ENCODE measurements at regions not wholly inside any gene's neighbourhood (a gene's known extent, or its start where the extent isn't known, plus 50 kb on each side); places are given as distances from the start of the nearest gene placed in this dataset.

DNA sequence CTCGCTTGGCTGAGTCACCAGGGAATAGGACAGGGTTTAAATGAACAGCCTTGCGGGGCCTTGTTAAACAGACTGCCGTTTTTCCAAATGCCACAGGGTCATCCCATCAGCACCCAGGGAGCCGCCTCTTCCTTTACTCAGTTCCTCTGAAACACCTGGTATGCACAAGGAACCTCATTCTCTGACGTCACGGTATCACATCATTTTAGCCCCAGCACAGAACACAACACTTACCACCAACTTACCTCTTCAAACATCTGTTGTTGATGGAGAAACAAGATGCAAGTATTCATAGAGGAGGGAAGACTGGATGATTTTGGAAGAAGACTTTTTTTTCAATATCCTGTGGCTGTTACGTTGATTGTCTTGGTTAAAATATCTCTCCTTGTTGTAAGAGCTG lies 535.3 kb upstream of the TMEM132C start:
- peaks cover 6% of the 10 kb centered on the region; the same call in 1 of the 2 replicates for H3K4me1 ChIP-seq (ENCODE audit: insufficient read depth)
- DNase-seq, result no peak
- WGBS, 2 experiments (ENCODE audit: low coverage in 1 of 2, low lambda C conversion rate in 2 of 2, missing lambda C conversion rate in 2 of 2), result 51 to 60% methylated on average over 7 of the region's 7 CpGs
- no peak overlapping the region for H2AFZ ChIP-seq
- H3F3A ChIP-seq (ENCODE audit: insufficient read depth), result no peaks in the 10 kb centered on the region
- H3K9ac ChIP-seq, result no peak overlapping the region
- no peaks in the 10 kb centered on the region for H4K20me1 ChIP-seq (ENCODE audit: insufficient read depth)
- in situ Hi-C loops (cut with MboI), result no loop called here
- TF ChIP-seq EZH2phosphoT487 (IDR thresholded peaks at IDR 0.05; ENCODE audit: insufficient read depth, low read depth), result no peak
- TF ChIP-seq EZH2 (IDR thresholded peaks at IDR 0.05; ENCODE audit: insufficient read depth, poor library complexity, severe bottlenecking), result no peak
- H3K36me3 ChIP-seq (ENCODE audit: low read depth), result no peaks in the 10 kb centered on the region
- no peak overlapping the region for H3K27ac ChIP-seq
- H3K27me3 ChIP-seq (replicated peaks; ENCODE audit: insufficient read depth), result no peaks in the 10 kb centered on the region
- H3K9me3 ChIP-seq (ENCODE audit: low read depth), result no peaks in the 10 kb centered on the region
- no peaks in the 10 kb centered on the region for H3K9me2 ChIP-seq (ENCODE audit: insufficient read depth)
- no peak overlapping the region for H3K4me3 ChIP-seq
- H3K4me2 ChIP-seq (ENCODE audit: unreplicated experiment), result no peak overlapping the region
- no peaks in the 10 kb centered on the region for H3K79me2 ChIP-seq (ENCODE audit: insufficient read depth)

DNA sequence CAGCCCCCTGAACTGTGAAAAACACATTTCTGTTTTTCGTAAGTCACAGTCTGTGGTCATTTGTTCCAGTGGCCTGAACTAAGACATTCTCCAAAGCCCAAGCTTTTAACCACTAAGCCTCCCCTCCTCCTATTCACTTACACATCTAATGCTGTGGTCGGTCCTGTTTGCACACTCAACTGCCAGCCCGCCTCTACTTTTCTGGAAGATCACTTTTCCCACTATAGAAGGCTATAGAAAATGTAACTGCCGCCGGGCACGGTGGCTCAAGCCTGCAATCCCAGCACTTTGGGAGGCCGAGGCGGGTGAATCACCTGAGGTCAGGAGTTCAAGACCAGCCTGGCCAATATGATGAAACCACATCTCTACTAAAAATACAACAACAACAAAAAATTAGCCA lies 524.7 kb upstream of the TMEM132C start:
- H3K9me2 ChIP-seq (ENCODE audit: insufficient read depth), result no peaks in the 10 kb centered on the region
- no peaks in the 10 kb centered on the region for H3F3A ChIP-seq (ENCODE audit: insufficient read depth)
- 0 out of 2 replicates have a peak, but pooled peaks cover 5% of the 10 kb centered on the region for H3K27me3 ChIP-seq (replicated peaks; ENCODE audit: insufficient read depth)
- no peaks in the 10 kb centered on the region for H3K4me1 ChIP-seq (ENCODE audit: insufficient read depth)
- no peaks in the 10 kb centered on the region for H3K79me2 ChIP-seq (ENCODE audit: insufficient read depth)
- TF ChIP-seq EZH2 (IDR thresholded peaks at IDR 0.05; ENCODE audit: insufficient read depth, poor library complexity, severe bottlenecking) (no peak), EZH2phosphoT487 (IDR thresholded peaks at IDR 0.05; ENCODE audit: insufficient read depth, low read depth) (no peak)
- no peak overlapping the region for H2AFZ ChIP-seq
- in situ Hi-C loops (cut with MboI), result no loop called here
- WGBS, 2 experiments (ENCODE audit: low coverage in 1 of 2, low lambda C conversion rate in 2 of 2, missing lambda C conversion rate in 2 of 2), result 78 to 89% methylated on average over 8 of the region's 8 CpGs
- no peak overlapping the region for H3K27ac ChIP-seq
- no peaks in the 10 kb centered on the region for H4K20me1 ChIP-seq (ENCODE audit: insufficient read depth)
- no peak overlapping the region for H3K4me2 ChIP-seq (ENCODE audit: unreplicated experiment)
- no peak overlapping the region for H3K9ac ChIP-seq
- DNase-seq, result no peak
- H3K4me3 ChIP-seq, result no peak overlapping the region
- no peaks in the 10 kb centered on the region for H3K36me3 ChIP-seq (ENCODE audit: low read depth)
- H3K9me3 ChIP-seq (ENCODE audit: low read depth), result no peaks in the 10 kb centered on the region

DNA sequence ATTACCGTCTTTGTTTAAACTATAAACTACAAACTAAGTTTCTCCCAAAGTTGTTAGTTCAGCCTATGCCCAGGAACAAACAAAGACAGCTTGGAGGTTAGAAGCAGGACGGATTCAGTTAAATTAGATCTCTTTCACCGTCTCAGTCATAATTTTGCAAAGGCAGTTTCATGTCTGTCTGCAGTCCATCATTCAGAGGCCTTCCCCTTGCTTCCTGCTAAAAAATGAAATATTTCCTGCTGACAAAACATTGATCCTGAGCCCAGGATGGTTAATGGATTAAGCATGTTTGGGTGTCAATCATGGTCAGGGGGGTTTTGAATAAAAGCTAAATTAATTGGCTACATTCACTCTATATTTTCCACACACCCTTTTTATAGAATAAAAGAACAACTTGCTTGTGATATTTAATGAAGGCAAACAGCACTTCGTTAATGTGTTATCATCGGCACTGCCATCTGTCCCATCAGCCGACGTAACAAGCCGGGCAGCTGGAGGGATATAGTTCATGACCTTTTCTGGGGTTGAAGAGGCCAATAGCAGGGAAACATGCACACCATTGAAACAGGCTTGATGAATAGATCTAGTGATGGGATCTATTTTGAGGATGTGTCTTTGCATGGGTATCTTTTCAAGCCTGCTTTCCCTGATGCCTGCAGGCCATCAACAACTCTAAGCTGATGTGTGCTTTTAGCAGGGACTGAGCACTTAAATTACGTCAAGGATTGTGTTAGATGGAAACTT lies 521.3 kb upstream of the TMEM132C start:
- no peak for DNase-seq
- Histone ChIP-seq H3K9me2 (ENCODE audit: insufficient read depth) (no peaks in the 10 kb centered on the region), H3K4me2 (ENCODE audit: unreplicated experiment) (no peak overlapping the region), H3K9ac (no peak overlapping the region), H2AFZ (no peak overlapping the region), H4K20me1 (ENCODE audit: insufficient read depth) (no peaks in the 10 kb centered on the region), H3K4me1 (ENCODE audit: insufficient read depth) (no peaks in the 10 kb centered on the region), H3K27me3 (replicated peaks; ENCODE audit: insufficient read depth) (0 out of 2 replicates have a peak, but pooled peaks cover 5% of the 10 kb centered on the region), H3F3A (ENCODE audit: insufficient read depth) (no peaks in the 10 kb centered on the region), H3K79me2 (ENCODE audit: insufficient read depth) (no peaks in the 10 kb centered on the region), H3K36me3 (ENCODE audit: low read depth) (no peaks in the 10 kb centered on the region), H3K4me3 (no peak overlapping the region), H3K27ac (no peak overlapping the region), H3K9me3 (ENCODE audit: low read depth) (no peaks in the 10 kb centered on the region)
- TF ChIP-seq EZH2phosphoT487 (IDR thresholded peaks at IDR 0.05; ENCODE audit: insufficient read depth, low read depth) (no peak), EZH2 (IDR thresholded peaks at IDR 0.05; ENCODE audit: insufficient read depth, poor library complexity, severe bottlenecking) (no peak)
- in situ Hi-C loops (cut with MboI), result no loop called here
- WGBS, 2 experiments (ENCODE audit: low coverage in 1 of 2, low lambda C conversion rate in 2 of 2, missing lambda C conversion rate in 2 of 2), result 7 to 9% methylated on average over 9 of the region's 9 CpGs

DNA sequence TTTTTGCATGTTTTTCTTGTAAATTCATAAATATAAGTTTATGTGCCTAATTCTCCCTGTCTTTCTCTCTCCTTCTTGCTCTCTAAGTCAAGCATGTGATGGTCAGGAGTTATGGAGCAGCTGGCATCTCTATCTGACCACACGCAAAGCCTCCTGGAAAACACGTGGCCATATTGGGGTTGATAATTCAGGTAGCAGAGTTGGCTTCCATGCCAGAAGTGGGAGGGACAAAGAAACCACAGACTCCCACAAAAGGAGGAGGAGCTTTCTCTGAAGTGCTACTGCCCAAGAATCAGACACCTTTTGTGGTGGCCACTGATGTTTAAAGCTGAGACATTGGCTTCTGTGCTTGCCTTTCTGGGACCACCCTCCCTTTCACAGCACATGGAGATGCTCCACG lies 517.6 kb upstream of the TMEM132C start:
- Histone ChIP-seq H3K27me3 (replicated peaks; ENCODE audit: insufficient read depth) (0 out of 2 replicates have a peak, but pooled peaks cover 4% of the 10 kb centered on the region), H4K20me1 (ENCODE audit: insufficient read depth) (no peaks in the 10 kb centered on the region), H2AFZ (no peak overlapping the region), H3K9me3 (ENCODE audit: low read depth) (no peaks in the 10 kb centered on the region), H3K79me2 (ENCODE audit: insufficient read depth) (no peaks in the 10 kb centered on the region), H3K9ac (no peak overlapping the region), H3K27ac (no peak overlapping the region), H3K4me3 (no peak overlapping the region), H3K4me2 (ENCODE audit: unreplicated experiment) (no peak overlapping the region), H3K4me1 (ENCODE audit: insufficient read depth) (no peaks in the 10 kb centered on the region), H3K9me2 (ENCODE audit: insufficient read depth) (no peaks in the 10 kb centered on the region), H3K36me3 (ENCODE audit: low read depth) (no peaks in the 10 kb centered on the region), H3F3A (ENCODE audit: insufficient read depth) (no peaks in the 10 kb centered on the region)
- in situ Hi-C loops (cut with MboI), result no loop called here
- no peak for TF ChIP-seq EZH2phosphoT487 (IDR thresholded peaks at IDR 0.05; ENCODE audit: insufficient read depth, low read depth)
- TF ChIP-seq EZH2 (IDR thresholded peaks at IDR 0.05; ENCODE audit: insufficient read depth, poor library complexity, severe bottlenecking), result no peak
- DNase-seq, result no peak
- 65 to 71% methylated on average over 3 of the region's 3 CpGs for WGBS, 2 experiments (ENCODE audit: low coverage in 1 of 2, low lambda C conversion rate in 2 of 2, missing lambda C conversion rate in 2 of 2)

Data from GM23248 (cell line).